GM12878 (cell line): ENCODE measurements at regions not wholly inside any gene's neighbourhood (a gene's known extent, or its start where the extent isn't known, plus 50 kb on each side); places are given as distances from the start of the nearest gene placed in this dataset.

Experiments used
- LARP7 ChIP-seq: fragments of 450-650 bp; IDR thresholded peaks from 2 replicates; pipeline ENCODE4 v1.6.1; 2017; ENCODE audit warnings: mild to moderate bottlenecking
- MYC ChIP-seq: IDR thresholded peaks from 2 replicates; pipeline ENCODE4 v1.6.1; 2011; ENCODE audit warnings: mild to moderate bottlenecking, low read length, moderate library complexity, inconsistent platforms; ENCODE audit not compliant: insufficient read depth, insufficient replicate concordance, insufficient read length, severe bottlenecking
- RFX5 ChIP-seq: IDR thresholded peaks from 2 replicates; pipeline ENCODE4 v1.6.1; 2011; ENCODE audit warnings: low read depth, low read length, improper control_type of control experiment
- STAT1 ChIP-seq: fragments of 450-650 bp; conservative IDR thresholded peaks from 2 replicates; pipeline ENCODE4 v1.6.1; 2014; ENCODE audit warnings: antibody characterized with exemption, mild to moderate bottlenecking
- TF ChIP-seq, protein P1 (sequence below): fragments of 450-650 bp; IDR thresholded peaks from 2 replicates; pipeline ENCODE4 v1.6.1; 2016; ENCODE audit warnings: mild to moderate bottlenecking, moderate library complexity, borderline replicate concordance
- TF ChIP-seq, protein P2 (sequence below): IDR thresholded peaks from 2 replicates; pipeline ENCODE4 v1.6.1; 2012; ENCODE audit warnings: low read length, inconsistent platforms

DNA sequence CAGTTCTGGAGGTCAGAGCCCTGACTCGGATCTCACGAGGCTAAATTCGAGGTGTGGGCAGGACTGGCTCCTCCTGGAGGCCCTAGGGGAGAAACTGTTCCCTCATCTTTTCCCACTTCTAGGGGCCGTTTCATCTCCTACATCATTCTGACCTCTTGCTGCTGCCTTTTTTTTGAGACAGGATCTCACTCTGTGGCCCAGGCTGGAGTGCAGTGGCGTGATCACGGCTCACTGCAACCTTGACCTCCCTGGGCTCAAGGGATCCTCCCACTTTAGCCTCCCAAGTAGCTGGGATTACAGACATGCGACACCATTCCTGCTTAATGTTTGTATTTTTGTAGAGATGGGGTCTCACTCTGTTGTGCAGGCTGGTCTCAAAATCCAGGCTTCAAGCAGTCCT is 244.1 kb upstream of the GSE1 start (continued):
- TF ChIP-seq, protein P1, sequence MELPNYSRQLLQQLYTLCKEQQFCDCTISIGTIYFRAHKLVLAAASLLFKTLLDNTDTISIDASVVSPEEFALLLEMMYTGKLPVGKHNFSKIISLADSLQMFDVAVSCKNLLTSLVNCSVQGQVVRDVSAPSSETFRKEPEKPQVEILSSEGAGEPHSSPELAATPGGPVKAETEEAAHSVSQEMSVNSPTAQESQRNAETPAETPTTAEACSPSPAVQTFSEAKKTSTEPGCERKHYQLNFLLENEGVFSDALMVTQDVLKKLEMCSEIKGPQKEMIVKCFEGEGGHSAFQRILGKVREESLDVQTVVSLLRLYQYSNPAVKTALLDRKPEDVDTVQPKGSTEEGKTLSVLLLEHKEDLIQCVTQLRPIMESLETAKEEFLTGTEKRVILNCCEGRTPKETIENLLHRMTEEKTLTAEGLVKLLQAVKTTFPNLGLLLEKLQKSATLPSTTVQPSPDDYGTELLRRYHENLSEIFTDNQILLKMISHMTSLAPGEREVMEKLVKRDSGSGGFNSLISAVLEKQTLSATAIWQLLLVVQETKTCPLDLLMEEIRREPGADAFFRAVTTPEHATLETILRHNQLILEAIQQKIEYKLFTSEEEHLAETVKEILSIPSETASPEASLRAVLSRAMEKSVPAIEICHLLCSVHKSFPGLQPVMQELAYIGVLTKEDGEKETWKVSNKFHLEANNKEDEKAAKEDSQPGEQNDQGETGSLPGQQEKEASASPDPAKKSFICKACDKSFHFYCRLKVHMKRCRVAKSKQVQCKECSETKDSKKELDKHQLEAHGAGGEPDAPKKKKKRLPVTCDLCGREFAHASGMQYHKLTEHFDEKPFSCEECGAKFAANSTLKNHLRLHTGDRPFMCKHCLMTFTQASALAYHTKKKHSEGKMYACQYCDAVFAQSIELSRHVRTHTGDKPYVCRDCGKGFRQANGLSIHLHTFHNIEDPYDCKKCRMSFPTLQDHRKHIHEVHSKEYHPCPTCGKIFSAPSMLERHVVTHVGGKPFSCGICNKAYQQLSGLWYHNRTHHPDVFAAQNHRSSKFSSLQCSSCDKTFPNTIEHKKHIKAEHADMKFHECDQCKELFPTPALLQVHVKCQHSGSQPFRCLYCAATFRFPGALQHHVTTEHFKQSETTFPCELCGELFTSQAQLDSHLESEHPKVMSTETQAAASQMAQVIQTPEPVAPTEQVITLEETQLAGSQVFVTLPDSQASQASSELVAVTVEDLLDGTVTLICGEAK, result no peak
- TF ChIP-seq STAT1 (no peak), LARP7 (no peak), RFX5 (no peak), MYC (no peak)
- TF ChIP-seq, protein P2, sequence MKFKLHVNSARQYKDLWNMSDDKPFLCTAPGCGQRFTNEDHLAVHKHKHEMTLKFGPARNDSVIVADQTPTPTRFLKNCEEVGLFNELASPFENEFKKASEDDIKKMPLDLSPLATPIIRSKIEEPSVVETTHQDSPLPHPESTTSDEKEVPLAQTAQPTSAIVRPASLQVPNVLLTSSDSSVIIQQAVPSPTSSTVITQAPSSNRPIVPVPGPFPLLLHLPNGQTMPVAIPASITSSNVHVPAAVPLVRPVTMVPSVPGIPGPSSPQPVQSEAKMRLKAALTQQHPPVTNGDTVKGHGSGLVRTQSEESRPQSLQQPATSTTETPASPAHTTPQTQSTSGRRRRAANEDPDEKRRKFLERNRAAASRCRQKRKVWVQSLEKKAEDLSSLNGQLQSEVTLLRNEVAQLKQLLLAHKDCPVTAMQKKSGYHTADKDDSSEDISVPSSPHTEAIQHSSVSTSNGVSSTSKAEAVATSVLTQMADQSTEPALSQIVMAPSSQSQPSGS, result no peak
